Hepatocyte (in vitro differentiated cells): ENCODE measurements at regions not wholly inside any gene's neighbourhood (a gene's known extent, or its start where the extent isn't known, plus 50 kb on each side); places are given as distances from the start of the nearest gene placed in this dataset.

ENCODE experiments used
- DNase-seq: peaks from one replicate; pipeline ENCODE4 v3.0.0-alpha.2; 2016; ENCODE audit warnings: low spot score
- H2AFZ ChIP-seq: fragments of 200-600 bp; sonication (generic); 2 replicates; pipeline ENCODE4 v1.6.0; 2016; ENCODE audit warnings: antibody characterized with exemption, mild to moderate bottlenecking
- H3K27ac ChIP-seq: fragments of 200-600 bp; sonication (generic); 2 replicates; pipeline ENCODE4 v1.5.1; 2016; ENCODE audit warnings: mild to moderate bottlenecking
- H3K27me3 ChIP-seq: fragments of 200-600 bp; sonication (generic); 2 replicates; pipeline ENCODE4 v1.6.1; 2016
- H3K36me3 ChIP-seq: fragments of 200-600 bp; sonication (generic); replicated peaks from 2 replicates; pipeline ENCODE4 v1.5.1; 2016; ENCODE audit warnings: low read depth; ENCODE audit not compliant: insufficient read depth
- H3K4me1 ChIP-seq: fragments of 200-600 bp; sonication (generic); 2 replicates; pipeline ENCODE4 v1.5.1; 2016; ENCODE audit warnings: mild to moderate bottlenecking, moderate library complexity; ENCODE audit not compliant: insufficient read depth
- H3K4me2 ChIP-seq: fragments of 200-600 bp; sonication (generic); 2 replicates; pipeline ENCODE4 v1.6.0; 2016
- H3K4me3 ChIP-seq: fragments of 200-600 bp; sonication (generic); 2 replicates; pipeline ENCODE4 v1.5.1; 2016; ENCODE audit warnings: mild to moderate bottlenecking
- H3K79me2 ChIP-seq: fragments of 200-600 bp; sonication (generic); 2 replicates; pipeline ENCODE4 v1.6.0; 2017; ENCODE audit warnings: mild to moderate bottlenecking
- H3K9me2 ChIP-seq: fragments of 200-600 bp; sonication (generic); replicated peaks from 2 replicates; pipeline ENCODE4 v1.6.0; 2017; ENCODE audit warnings: mild to moderate bottlenecking; ENCODE audit not compliant: insufficient read depth
- H3K9me3 ChIP-seq: fragments of 200-600 bp; sonication (generic); 2 replicates; pipeline ENCODE4 v1.5.1; 2016; ENCODE audit warnings: low read depth, mild to moderate bottlenecking
- H4K20me1 ChIP-seq: fragments of 200-600 bp; sonication (generic); 2 replicates; pipeline ENCODE4 v1.6.0; 2016; ENCODE audit warnings: mild to moderate bottlenecking; ENCODE audit not compliant: insufficient read depth, poor library complexity, severe bottlenecking
- EZH2 ChIP-seq: fragments of 200-600 bp; sonication (generic); IDR thresholded peaks from 2 replicates; pipeline ENCODE4 v1.6.1; 2016; ENCODE audit warnings: antibody characterized with exemption, mild to moderate bottlenecking, borderline replicate concordance
- EZH2phosphoT487 ChIP-seq: fragments of 200-600 bp; sonication (generic); IDR thresholded peaks from one replicate; pipeline ENCODE4 v1.6.1; 2018; ENCODE audit warnings: antibody characterized with exemption, mild to moderate bottlenecking, low read depth, moderate library complexity; ENCODE audit not compliant: unreplicated experiment, severe bottlenecking
- WGBS: methylation state at CpG from one replicate; pipeline ENCODE4 v1.1.6; 2016; ENCODE audit warnings: low lambda C conversion rate; ENCODE audit errors: missing lambda C conversion rate; 5-methylcytosine and 5-hydroxymethylcytosine counted together
- TF ChIP-seq, protein P1 (sequence below): fragments of 200-600 bp; sonication (generic); IDR thresholded peaks from 2 replicates; pipeline ENCODE4 v1.5.1; 2016; ENCODE audit warnings: antibody characterized with exemption, mild to moderate bottlenecking; ENCODE audit not compliant: poor library complexity

DNA sequence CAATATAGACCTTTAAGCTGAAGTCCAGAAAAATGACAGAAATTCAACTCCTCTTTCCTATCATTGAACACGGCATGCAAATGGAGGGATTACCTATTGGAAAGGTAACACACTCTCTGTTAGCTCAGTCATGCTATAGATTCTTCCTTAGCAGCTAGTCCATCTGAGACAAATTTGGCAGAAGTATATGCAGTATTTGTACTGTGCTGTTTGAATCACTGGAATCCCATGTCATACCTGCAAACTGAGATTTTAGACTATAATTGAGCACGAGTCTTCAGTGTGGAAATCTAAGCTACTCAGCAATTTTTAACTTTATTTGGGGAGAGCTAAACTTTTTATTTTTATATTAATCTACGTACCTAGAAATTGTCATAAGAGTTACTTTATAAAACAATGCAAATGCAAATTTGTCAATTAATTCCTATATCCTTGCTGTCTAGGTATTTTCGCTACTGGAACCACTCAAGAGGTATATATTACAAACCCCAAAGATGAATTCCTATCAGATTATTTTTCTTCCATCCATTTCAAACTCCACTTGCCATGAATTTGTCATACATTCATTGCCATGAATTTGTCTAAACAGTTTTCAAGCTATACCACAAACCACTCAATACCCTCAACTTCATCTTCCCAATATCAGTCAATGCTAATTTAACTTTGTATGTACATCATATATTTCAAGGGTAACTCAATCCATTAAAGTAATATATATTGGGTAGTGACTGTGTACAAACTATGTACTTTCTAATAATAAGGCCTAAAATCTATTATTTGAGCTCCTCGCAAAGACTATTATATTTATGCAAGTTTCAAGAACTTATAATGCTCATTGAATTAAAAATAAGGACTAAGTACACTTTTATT, 224.8 kb downstream of the MEF2C start:
- no peaks in the 10 kb centered on the region for H3K36me3 ChIP-seq
- WGBS = 88% methylated on average over 5 of the region's 5 CpGs
- peaks cover 3% of the 10 kb centered on the region for H3K4me1 ChIP-seq
- no peaks in the 10 kb centered on the region for H4K20me1 ChIP-seq
- H3K4me3 ChIP-seq = no peak overlapping the region
- no peaks in the 10 kb centered on the region for H3K9me3 ChIP-seq
- H3K27me3 ChIP-seq = peaks cover 77% of the 10 kb centered on the region
- TF ChIP-seq EZH2 = no peak
- TF ChIP-seq, protein P1, sequence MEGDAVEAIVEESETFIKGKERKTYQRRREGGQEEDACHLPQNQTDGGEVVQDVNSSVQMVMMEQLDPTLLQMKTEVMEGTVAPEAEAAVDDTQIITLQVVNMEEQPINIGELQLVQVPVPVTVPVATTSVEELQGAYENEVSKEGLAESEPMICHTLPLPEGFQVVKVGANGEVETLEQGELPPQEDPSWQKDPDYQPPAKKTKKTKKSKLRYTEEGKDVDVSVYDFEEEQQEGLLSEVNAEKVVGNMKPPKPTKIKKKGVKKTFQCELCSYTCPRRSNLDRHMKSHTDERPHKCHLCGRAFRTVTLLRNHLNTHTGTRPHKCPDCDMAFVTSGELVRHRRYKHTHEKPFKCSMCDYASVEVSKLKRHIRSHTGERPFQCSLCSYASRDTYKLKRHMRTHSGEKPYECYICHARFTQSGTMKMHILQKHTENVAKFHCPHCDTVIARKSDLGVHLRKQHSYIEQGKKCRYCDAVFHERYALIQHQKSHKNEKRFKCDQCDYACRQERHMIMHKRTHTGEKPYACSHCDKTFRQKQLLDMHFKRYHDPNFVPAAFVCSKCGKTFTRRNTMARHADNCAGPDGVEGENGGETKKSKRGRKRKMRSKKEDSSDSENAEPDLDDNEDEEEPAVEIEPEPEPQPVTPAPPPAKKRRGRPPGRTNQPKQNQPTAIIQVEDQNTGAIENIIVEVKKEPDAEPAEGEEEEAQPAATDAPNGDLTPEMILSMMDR = no peak
- TF ChIP-seq EZH2phosphoT487 = no peak
- H3K4me2 ChIP-seq = no peak overlapping the region
- H3K9me2 ChIP-seq = no peaks in the 10 kb centered on the region
- no peak overlapping the region for H3K27ac ChIP-seq
- no peak overlapping the region for H2AFZ ChIP-seq
- no peak for DNase-seq
- no peaks in the 10 kb centered on the region for H3K79me2 ChIP-seq

- TF ChIP-seq EZH2 (no peak), EZH2phosphoT487 (no peak)
- TF ChIP-seq, protein P1 = no peak
Measured at GRCh38 chr5:88657136-88657535, 225.8 kb downstream of the MEF2C start.

DNA sequence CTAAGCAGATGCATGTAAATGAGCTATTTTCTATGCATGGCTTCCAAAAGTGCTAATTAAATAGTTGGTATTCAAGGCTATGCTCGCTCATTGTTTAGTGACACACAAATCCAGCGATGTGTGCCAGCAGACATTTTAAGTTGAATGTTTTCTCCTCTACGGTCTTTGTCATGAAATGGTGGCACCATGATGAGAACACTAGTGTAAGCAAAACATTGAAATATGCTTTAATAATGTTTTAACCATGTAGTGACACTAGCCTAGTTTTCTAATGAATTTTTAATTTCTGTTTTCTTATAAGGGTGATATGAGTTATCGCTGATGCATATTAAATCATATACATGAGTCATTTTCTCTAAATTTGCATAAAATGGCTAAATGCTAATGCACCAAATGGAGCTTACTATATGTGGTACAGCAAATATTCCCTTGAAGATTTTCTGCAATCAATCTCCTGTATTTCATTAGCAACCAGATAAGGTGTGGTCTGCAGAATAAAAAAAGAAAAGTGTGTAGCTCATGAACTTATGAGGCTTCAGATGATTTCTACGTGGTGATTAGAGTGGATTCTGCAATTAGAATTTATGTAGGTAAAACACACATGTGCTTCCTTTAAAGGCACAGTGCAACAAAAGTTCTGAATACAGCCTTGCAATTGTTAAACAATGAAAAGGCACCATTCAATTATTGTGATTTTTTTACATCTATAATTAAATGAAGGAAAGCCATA, 226.6 kb downstream of the MEF2C start:
- 75% methylated on average over 5 of the region's 5 CpGs for WGBS
- no peak for DNase-seq
- no peaks in the 10 kb centered on the region for H4K20me1 ChIP-seq
- no peak for TF ChIP-seq EZH2phosphoT487
- TF ChIP-seq, protein P1 = no peak
- TF ChIP-seq EZH2 = no peak
- H3K36me3 ChIP-seq = no peaks in the 10 kb centered on the region
- no peak overlapping the region for H3K27ac ChIP-seq
- H3K79me2 ChIP-seq = no peaks in the 10 kb centered on the region
- H3K4me1 ChIP-seq = peaks cover 2% of the 10 kb centered on the region
- no peak overlapping the region for H3K4me3 ChIP-seq
- H3K4me2 ChIP-seq = no peak overlapping the region
- no peak overlapping the region for H2AFZ ChIP-seq
- H3K9me2 ChIP-seq = no peaks in the 10 kb centered on the region
- no peaks in the 10 kb centered on the region for H3K9me3 ChIP-seq
- peaks cover 59% of the 10 kb centered on the region for H3K27me3 ChIP-seq

More at GRCh38 chr5:88657136-88657535, 225.8 kb downstream of the MEF2C start:
- H3K9me3 ChIP-seq = no peaks in the 10 kb centered on the region
- no peaks in the 10 kb centered on the region for H3K79me2 ChIP-seq
- no peaks in the 10 kb centered on the region for H3K9me2 ChIP-seq
- H3K4me1 ChIP-seq = peaks cover 3% of the 10 kb centered on the region
- H2AFZ ChIP-seq = no peak overlapping the region
- no peaks in the 10 kb centered on the region for H4K20me1 ChIP-seq
- peaks cover 66% of the 10 kb centered on the region for H3K27me3 ChIP-seq
- no peak overlapping the region for H3K27ac ChIP-seq
- no peaks in the 10 kb centered on the region for H3K36me3 ChIP-seq
- no peak overlapping the region for H3K4me3 ChIP-seq
- no peak overlapping the region for H3K4me2 ChIP-seq
- no peak for DNase-seq
- 46% methylated on average over 1 of the region's 1 CpG for WGBS
